IMR-90 (cell line): ENCODE measurements at regions not wholly inside any gene's neighbourhood (a gene's known extent, or its start where the extent isn't known, plus 50 kb on each side); places are given as distances from the start of the nearest gene placed in this dataset.

Experiments used
- CHD1 ChIP-seq: IDR thresholded peaks from 2 replicates; pipeline ENCODE4 v1.6.1; 2012; ENCODE audit warnings: low read depth, low read length, improper control_type of control experiment
- RFX5 ChIP-seq: IDR thresholded peaks from 2 replicates; pipeline ENCODE4 v1.8.0; 2012; ENCODE audit warnings: low read depth, mild to moderate bottlenecking, low read length, moderate library complexity
- USF2 ChIP-seq: fragments of 150-350 bp; IDR thresholded peaks from 2 replicates; pipeline ENCODE4 v1.6.1; 2017; ENCODE audit warnings: mild to moderate bottlenecking, antibody characterized with exemption, low read length, low read depth
- TF ChIP-seq, protein P1 (sequence below): conservative IDR thresholded peaks from 2 replicates; pipeline ENCODE4 v1.5.1; 2012; ENCODE audit warnings: mild to moderate bottlenecking, low read depth, low read length, improper control_type of control experiment

GRCh38 chr6:51382847-51383246, 564.2 kb downstream of the TFAP2B start:
- TF ChIP-seq CHD1 (no peak), USF2 (no peak), RFX5 (no peak)
- TF ChIP-seq, protein P1, sequence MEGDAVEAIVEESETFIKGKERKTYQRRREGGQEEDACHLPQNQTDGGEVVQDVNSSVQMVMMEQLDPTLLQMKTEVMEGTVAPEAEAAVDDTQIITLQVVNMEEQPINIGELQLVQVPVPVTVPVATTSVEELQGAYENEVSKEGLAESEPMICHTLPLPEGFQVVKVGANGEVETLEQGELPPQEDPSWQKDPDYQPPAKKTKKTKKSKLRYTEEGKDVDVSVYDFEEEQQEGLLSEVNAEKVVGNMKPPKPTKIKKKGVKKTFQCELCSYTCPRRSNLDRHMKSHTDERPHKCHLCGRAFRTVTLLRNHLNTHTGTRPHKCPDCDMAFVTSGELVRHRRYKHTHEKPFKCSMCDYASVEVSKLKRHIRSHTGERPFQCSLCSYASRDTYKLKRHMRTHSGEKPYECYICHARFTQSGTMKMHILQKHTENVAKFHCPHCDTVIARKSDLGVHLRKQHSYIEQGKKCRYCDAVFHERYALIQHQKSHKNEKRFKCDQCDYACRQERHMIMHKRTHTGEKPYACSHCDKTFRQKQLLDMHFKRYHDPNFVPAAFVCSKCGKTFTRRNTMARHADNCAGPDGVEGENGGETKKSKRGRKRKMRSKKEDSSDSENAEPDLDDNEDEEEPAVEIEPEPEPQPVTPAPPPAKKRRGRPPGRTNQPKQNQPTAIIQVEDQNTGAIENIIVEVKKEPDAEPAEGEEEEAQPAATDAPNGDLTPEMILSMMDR = no peak
